HUES64 (cell line): ENCODE measurements at regions not wholly inside any gene's neighbourhood (a gene's known extent, or its start where the extent isn't known, plus 50 kb on each side); places are given as distances from the start of the nearest gene placed in this dataset.
"Not testable (repeated sequence)": the region's sequence is repeated elsewhere in the genome, so short reads cannot be mapped to it uniquely, and the experiment has no call there.

Source experiments
- H3K27ac ChIP-seq: 2 replicates; pipeline ENCODE4 v1.7.0; 2013; ENCODE audit warnings: low read depth, low read length, inconsistent platforms
- H3K27me3 ChIP-seq: 2 replicates; pipeline ENCODE4 v1.6.1; 2013; ENCODE audit warnings: mild to moderate bottlenecking, low read length; ENCODE audit not compliant: insufficient read depth
- H3K36me3 ChIP-seq: 2 replicates; pipeline ENCODE4 v1.6.1; 2013; ENCODE audit warnings: mild to moderate bottlenecking, low read length; ENCODE audit not compliant: insufficient read depth
- H3K4me1 ChIP-seq: 2 replicates; pipeline ENCODE4 v1.6.1; 2013; ENCODE audit warnings: mild to moderate bottlenecking, low read length, moderate library complexity; ENCODE audit not compliant: insufficient read depth
- H3K4me3 ChIP-seq: 2 replicates; pipeline ENCODE4 v1.5.1; 2013; ENCODE audit warnings: mild to moderate bottlenecking, low read length, moderate library complexity
- H3K9ac ChIP-seq: 2 replicates; pipeline ENCODE4 v1.6.1; 2013; ENCODE audit warnings: mild to moderate bottlenecking, low read depth, low read length
- H3K9me3 ChIP-seq: 2 replicates; pipeline ENCODE4 v1.6.1; 2013; ENCODE audit warnings: low read depth, low read length; ENCODE audit not compliant: insufficient read depth
- WGBS: fragments of 150-250, 120-280 bp; methylation state at CpG from one replicate; pipeline ENCODE4 v1.1.7; 2013; ENCODE audit warnings: missing lambda C conversion rate; 5-methylcytosine and 5-hydroxymethylcytosine counted together

DNA sequence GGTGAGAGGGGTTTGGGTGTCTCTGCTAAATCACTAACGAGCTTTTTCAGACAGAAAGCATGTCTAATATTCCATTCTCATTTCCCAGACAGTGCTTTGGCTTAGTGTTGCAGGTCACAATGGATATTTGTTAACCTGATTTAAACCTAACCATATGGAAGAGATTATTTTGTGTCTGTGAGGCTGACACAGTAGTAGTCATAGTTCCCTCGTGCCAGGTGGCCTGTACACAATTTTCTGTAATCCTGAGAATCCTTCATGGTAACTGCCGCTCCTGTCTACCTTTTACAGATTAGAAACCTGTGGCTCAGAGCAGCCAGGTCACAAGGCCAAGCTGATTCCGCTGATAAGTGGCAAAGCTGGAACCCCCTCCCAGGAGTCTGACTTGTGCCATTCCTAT lies 79.4 kb downstream of the TRIM43 start:
- WGBS, result 85% methylated on average over 3 of the region's 4 CpGs
- not testable (repeated sequence) for H3K27me3 ChIP-seq, H3K4me3 ChIP-seq, H3K27ac ChIP-seq, H3K9ac ChIP-seq, H3K36me3 ChIP-seq, H3K4me1 ChIP-seq, H3K9me3 ChIP-seq

DNA sequence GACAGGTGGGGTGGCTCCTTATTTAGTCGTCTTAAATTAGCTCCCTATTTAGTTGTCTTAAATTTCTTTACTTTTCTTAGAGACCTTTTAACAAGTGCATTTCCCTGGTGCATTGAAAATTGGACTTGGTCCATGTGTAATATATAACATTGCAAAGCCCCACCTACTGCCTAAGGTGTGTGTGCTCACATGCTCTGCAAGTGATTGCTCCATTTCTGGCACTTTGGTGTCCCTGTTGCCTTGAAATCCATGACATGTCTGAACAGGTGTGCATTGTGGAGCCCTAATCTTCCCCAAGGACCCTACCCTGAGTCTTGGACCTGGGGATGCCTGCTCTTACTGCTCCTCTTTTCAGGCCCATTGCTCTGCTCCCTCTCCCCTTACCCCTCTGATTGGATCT lies 80.2 kb downstream of the TRIM43 start:
- H3K9ac ChIP-seq, H3K4me3 ChIP-seq, H3K27ac ChIP-seq, H3K4me1 ChIP-seq, H3K36me3 ChIP-seq, H3K27me3 ChIP-seq, H3K9me3 ChIP-seq: not testable (repeated sequence)
- WGBS, result no CpG with 5 or more reads among the region's 1 CpG

DNA sequence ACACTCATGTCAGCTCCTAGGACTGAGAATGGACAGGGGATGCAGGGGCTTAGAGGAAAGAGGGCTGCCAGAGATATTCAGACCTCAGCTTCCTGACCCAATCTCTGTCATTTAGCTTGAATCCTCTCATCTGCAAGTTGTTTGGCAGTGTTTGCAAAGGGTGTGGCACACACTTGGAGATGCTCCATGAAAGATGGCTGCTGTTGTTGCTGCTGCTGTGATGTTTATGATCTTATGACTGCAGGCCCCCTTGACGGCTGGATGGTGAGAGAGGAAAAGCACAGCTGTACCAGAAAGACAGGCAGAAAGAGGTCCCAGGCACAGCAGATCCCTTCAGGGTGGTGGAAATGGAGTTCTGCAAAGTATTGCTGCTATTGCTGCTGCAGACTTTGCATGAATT lies 80.7 kb downstream of the TRIM43 start:
- not testable (repeated sequence) for H3K4me3 ChIP-seq, H3K4me1 ChIP-seq, H3K9ac ChIP-seq, H3K27me3 ChIP-seq, H3K36me3 ChIP-seq, H3K9me3 ChIP-seq, H3K27ac ChIP-seq
- 88% methylated on average over 1 of the region's 1 CpG for WGBS

DNA sequence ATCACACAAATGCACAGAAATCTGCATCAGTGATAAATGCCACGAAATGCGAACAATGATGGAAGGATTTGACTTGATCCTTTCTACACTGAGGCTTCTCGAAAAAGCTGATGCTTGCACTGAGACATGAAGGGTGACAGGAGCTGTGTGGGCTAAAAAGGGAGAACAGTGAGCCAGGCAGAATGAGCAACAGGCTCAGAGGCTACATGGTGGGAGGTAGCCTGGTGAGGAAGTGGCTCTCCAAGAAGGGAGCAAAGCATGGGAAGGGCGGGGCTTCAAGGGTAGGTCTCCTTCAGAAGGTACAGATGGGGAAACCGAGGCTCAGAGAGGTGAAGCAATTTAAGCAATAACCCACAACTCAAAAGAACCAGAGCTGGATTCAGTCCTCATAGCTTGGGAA lies 82.4 kb downstream of the TRIM43 start:
- no peaks in the 10 kb centered on the region for H3K4me1 ChIP-seq
- no peaks in the 10 kb centered on the region for H3K9me3 ChIP-seq
- WGBS, result 72% methylated on average over 5 of the region's 5 CpGs
- no peaks in the 10 kb centered on the region for H3K27me3 ChIP-seq
- no peaks in the 10 kb centered on the region for H3K36me3 ChIP-seq
- H3K4me3 ChIP-seq, result no peak overlapping the region
- no peak overlapping the region for H3K27ac ChIP-seq
- H3K9ac ChIP-seq, result no peak overlapping the region

DNA sequence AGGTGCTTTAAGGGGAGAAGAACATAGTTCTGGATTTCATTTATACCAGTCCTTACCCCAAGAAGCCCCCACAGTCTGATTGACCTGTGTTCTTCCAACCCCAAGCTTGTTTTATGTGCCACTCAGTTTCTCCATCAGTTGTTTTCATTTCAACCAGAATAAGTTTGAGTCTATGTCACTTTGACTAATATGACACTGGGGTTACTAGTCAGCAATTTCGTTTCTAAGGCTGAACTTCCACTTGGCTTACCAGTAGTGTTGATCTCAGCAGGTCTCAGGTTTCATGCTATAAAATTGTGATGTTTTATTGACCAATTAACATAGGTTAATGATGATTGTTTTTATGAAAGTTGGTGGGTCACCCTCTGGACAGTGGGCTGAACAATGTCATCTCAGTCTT lies 84.8 kb downstream of the TRIM43 start:
- WGBS, result 58% methylated on average over 1 of the region's 1 CpG
- H3K27ac ChIP-seq, H3K36me3 ChIP-seq, H3K9me3 ChIP-seq, H3K27me3 ChIP-seq, H3K4me1 ChIP-seq, H3K9ac ChIP-seq, H3K4me3 ChIP-seq: not testable (repeated sequence)

DNA sequence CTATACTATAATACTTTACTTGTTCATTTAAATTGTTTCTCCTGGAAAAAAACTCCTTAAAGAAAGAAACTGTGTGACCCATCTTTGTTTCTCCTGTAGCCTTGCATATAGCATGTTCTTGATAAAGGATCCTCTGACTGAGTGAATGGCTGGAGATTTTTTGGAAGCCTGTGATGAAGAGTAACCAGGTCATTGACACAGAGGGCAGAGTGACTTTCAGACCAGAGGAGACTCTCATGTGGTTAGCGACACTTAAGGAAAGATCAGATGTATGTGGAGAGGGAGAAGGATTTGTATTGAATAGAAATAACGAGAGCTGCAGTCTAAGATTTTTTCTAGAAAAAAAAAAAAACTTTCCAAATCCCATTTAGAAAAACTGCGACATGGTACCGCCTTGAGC lies 85.5 kb downstream of the TRIM43 start:
- WGBS, result 89% methylated on average over 4 of the region's 4 CpGs
- Histone ChIP-seq H3K27me3 (peaks cover 9% of the 10 kb centered on the region), H3K36me3 (no peaks in the 10 kb centered on the region), H3K9me3 (no peaks in the 10 kb centered on the region), H3K27ac (no peak overlapping the region), H3K4me3 (no peak overlapping the region), H3K4me1 (no peaks in the 10 kb centered on the region), H3K9ac (no peak overlapping the region)

DNA sequence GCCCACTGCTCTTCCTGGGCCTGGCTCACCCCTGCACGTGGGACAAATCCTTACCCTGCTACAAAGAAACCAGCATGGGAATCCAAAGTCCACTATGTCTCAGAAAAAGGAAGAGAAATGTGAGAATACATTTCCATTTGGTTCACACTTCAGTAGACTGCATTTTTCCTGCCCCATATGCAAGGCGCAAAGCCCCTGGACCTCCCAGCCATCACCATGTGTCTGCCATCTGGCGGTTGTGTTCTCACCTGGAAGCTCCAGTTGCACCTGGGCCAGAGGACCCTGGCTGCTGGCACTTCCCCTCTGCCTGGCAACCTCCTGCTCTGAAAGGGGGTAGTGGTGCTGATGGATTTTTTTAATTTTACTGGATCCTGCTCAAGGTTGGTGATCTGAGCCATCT lies 86.0 kb downstream of the TRIM43 start:
- not testable (repeated sequence) for H3K9me3 ChIP-seq, H3K36me3 ChIP-seq, H3K4me3 ChIP-seq, H3K4me1 ChIP-seq, H3K27ac ChIP-seq, H3K9ac ChIP-seq
- 52% methylated on average over 3 of the region's 3 CpGs for WGBS
- peaks cover 10% of the 10 kb centered on the region for H3K27me3 ChIP-seq

DNA sequence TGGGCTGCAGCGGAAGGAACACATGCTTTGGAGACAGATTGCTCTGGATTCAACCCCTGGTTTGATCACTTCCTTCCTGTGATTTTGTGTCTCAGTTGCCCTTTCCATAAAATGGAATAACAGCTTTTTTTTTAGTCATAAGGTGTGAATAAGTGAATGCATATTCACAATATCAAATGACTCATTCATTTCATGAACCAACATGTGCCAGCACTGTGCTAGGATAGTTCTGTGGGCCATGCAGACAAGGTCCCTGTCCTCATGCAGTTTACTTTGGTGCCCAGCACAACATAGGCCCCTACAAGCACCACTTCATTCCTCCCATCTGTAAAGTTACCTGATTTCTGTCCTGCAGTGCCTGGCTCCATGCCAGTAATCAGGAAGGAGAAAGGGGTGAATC lies 89.4 kb downstream of the TRIM43 start:
- not testable (repeated sequence) for H3K9ac ChIP-seq, H3K27ac ChIP-seq, H3K4me1 ChIP-seq, H3K9me3 ChIP-seq, H3K4me3 ChIP-seq, H3K36me3 ChIP-seq
- 85% methylated on average over 1 of the region's 1 CpG for WGBS
- peaks cover 13% of the 10 kb centered on the region for H3K27me3 ChIP-seq

DNA sequence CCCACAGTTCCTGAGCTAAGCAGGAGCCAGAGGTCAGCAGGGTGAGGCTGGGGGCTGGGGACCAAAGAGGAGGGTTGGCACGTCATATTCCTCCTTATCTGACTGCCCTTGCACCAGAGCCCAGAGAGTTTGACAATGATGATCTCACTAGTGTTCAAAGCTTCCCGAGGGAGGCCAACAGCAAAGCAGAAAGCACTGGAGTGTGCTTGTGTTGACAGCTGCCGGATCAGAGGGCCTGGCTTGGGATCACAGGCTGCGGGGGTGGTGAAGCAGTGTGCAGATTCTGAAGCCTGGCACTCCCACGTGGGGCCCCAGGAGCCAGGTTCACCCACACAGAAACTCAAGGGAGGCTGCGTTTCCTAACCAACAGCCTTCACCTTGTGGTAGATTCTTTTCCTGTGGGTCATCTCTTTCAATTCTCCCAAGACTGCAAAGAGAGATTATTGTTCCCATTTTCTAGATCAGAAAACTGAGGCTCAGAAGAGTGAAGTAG lies 89.8 kb downstream of the TRIM43 start:
- not testable (repeated sequence) for H3K4me3 ChIP-seq, H3K27ac ChIP-seq, H3K4me1 ChIP-seq, H3K36me3 ChIP-seq, H3K9me3 ChIP-seq, H3K9ac ChIP-seq
- 69% methylated on average over 4 of the region's 6 CpGs for WGBS
- peaks cover 13% of the 10 kb centered on the region for H3K27me3 ChIP-seq

DNA sequence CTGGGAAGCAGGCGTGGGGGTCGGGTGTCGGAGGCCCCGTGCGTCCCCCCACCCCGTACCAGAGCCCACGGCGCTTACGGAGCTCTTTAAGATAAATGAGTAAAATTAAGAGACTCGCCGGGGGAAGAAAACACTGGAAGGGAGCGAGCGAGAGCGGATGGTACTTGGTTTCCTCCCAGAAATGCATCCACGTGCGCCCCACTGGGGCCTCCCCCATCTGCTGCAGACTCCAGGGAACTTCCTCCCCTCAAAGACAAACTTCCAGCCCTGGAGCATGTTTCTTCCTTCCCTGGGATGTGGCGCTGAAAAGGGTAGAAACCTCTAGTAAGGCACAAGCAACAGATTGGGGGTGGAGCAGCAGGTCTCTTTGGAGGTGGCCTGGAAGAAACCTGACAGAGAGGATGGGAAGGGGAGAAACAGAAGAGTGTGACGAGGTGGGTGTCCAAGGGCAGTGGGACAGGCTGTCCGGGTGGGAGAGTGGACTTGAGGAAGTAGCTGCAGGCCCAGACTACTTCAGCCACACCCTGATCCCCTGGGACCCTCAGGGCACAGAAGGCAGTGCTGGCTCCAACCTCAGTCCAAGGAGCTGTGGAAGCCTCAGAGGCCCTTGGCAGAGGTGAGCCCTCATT lies 91.2 kb downstream of the TRIM43 start:
- not testable (repeated sequence) for H3K36me3 ChIP-seq, H3K27ac ChIP-seq, H3K9me3 ChIP-seq, H3K4me1 ChIP-seq
- peak overlapping the region; percentile 60 for H3K4me3 ChIP-seq
- peaks cover 13% of the 10 kb centered on the region for H3K27me3 ChIP-seq
- peak overlapping the region; percentile 49; the same call in 1 of the 2 replicates for H3K9ac ChIP-seq
- WGBS, result 50% methylated on average over 17 of the region's 19 CpGs

DNA sequence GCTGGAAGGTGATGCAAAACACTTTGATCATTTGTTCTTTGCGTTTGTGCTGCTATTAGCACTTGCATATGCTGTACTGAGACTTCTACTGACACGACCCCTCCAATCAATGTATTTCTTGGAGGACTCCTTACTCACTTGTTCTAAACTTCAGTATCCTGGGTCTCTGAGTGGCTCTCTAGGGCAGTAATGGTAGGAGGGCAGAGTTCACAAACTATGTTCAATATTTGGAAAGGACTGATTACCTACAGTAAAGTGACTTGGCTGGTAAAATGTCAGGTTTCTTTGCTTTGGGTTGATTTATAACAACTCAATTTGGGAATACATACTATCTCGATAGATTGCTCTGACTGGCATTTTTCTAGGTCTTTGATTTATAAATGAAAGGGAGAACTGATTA lies 93.7 kb downstream of the TRIM43 start:
- Histone ChIP-seq H3K36me3 (no peaks in the 10 kb centered on the region), H3K4me3 (no peak overlapping the region), H3K27ac (no peak overlapping the region), H3K9ac (no peak overlapping the region), H3K4me1 (peaks cover 6% of the 10 kb centered on the region), H3K9me3 (no peaks in the 10 kb centered on the region), H3K27me3 (peaks cover 18% of the 10 kb centered on the region)
- WGBS, result 62% methylated on average over 2 of the region's 3 CpGs
